ENCODE measurements at regions not wholly inside any gene's neighbourhood (a gene's known extent, or its start where the extent isn't known, plus 50 kb on each side); places are given as distances from the start of the nearest gene placed in this dataset.

DNA sequence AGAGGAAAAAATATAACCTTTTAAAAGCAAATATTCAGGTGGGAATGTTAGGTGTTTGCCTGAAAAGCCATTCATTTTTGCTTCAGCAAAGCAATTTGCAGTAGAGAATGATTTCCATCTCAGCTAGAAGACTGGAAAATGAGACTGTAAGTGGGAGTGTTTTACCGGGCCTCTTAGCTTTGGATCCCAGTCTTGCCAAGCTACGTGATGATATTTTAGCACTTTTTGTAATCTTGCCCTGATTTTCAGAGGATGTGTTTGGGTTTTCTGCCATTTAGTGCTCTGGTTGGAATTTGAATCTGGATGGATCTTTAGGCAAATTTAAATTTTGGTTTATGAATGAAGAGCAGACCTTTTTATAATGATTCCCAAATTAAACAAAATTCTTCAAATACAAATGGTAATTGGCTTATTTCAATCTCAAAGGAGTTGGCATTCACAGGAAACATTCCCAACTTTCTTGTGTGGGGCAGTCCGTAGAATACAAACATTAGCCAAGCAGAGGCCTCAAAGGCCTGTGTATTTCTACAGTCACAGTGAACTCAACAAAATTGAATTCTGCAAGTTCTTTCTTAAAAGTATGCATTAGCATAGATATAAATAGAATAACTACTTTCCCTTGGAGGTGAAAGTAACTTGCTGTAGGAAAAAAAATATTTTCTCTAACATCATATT, 646.4 kb downstream of the CDY2B start:
- no peak for DNase-seq

DNA sequence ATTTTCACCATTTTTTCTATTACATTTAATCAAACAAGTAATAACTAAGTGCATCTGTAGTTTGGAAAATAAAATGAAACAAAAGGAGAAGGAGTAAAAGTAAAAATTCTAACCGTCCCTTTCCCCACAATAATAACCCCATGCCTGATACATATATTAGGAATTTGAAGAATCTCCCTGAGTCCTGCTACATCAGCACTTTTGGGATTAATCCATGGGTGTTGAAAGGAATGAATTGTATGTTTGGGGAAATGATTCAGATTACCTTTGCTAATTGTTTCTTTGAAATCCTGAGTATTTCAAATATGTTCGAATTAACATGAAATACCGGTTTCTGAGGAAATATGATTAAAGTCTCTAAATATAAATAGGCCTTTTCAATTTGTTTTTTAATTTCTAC, 648.0 kb downstream of the CDY2B start:
- no peak for DNase-seq

DNA sequence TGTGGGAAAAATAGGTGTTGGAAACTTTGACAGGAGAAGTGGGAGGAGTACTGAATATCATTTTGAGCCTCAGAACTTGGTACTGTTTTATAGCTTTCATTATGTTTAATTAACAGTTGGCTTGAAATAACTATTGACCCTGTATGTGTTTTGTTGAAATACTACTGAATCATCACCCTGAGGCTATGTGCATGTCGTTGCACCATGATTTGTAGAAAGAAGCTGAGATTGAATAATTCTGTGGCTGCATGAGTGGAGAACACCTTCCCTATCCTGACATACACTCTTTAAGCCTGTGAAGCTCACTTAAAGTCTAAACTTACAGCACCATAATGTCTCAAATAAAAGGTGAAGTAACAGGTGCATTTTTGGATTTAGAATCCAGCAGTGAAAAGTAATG, 656.5 kb downstream of the CDY2B start:
- DNase-seq, result no peak

DNA sequence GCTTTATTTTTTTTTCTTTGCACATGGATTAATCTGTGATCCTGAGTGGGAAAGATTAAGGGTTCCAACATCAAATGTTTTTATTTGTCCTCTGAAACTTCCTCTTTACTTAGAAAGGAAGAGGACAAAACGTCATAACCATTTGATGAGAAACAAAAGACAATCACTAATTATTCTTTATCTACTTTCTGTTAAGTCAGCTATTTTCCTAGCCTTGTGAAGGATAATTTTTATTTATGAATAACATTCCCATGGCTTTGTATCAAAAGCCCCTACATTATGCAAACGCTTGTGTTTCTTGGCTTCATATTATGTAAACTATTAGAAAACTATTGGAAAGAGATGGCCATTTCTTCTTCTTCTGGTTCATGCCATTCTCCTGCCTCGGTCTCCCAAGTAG, 677.6 kb downstream of the CDY2B start:
- DNase-seq, result no peak

DNA sequence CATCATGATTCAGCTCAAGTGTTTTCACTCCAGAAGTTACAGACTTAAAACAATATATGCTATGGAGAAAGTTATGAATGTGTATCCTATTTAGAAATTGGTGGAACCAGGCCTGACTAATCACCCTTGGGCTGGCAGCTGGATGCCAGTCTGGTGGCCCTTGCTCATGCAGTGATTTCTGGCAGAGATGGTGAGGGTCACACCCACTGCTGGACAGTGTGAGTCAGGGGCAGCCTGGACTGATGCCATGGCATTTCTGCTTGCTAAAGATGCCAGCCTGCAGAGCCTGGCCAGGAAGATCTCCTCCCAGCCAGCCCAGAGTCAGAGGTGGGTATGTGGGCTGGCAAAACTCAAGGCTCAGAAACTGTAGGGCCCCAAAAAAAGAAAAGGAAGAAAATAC, 695.7 kb downstream of the CDY2B start:
- DNase-seq, result no peak

DNA sequence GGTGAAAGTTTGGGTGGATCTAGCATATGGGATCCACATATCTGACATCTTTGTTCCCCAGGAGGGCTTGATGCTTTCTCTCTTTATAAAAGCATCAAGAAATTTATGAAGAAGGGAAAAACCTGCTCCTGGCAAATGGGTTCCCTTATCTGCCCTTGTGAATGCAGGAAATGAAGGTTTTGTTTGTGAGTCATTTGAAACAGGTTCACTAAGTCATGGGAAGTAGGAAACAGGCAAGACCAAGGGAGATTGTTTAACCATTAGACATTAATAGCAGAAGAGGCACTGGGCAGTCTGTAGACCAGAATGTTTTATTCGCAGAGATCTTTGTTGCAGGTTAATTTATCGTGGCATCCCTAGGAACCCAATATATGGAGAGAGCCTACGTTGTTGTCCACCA, 713.1 kb downstream of the CDY2B start:
- no peak for DNase-seq

DNA sequence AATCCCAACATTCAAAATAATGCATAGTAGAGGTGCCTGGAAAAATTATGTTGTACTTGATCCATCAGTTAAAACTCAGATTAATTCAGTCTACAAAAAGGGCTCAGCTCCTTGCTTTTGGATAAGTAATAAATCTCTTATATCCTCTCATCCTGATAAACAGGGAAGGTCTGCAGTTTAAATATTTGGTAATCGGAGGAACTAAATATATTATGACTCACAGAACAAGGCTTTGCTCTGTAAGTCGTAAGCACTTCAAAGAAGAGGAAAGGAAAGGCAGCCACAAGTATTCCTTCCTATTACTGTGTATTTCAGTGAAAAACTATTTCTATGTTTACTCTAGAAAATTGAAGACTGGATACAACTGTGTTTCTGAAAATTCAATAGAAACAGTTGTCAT, 757.9 kb downstream of the CDY2B start:
- no peak for DNase-seq

DNA sequence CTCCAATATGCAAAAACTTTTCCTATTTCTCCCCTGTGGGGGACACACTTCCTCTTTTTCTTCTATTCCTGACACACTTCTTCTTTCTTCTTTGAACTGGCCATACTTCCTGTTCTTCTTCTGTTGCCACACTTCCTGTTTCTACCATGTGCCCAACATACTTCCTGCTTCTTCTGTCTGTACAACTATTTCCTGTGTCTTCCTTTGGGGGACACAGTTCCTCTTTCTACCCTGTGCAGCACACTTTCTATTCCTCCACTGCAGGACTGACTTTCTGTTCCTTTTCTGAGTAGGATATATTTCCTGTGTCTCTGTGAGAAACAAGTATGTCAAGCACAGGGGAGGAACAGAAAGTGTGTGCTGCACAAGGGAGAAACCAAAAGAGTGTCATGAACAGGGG, 794.7 kb downstream of the CDY2B start:
- DNase-seq, result no peak

DNA sequence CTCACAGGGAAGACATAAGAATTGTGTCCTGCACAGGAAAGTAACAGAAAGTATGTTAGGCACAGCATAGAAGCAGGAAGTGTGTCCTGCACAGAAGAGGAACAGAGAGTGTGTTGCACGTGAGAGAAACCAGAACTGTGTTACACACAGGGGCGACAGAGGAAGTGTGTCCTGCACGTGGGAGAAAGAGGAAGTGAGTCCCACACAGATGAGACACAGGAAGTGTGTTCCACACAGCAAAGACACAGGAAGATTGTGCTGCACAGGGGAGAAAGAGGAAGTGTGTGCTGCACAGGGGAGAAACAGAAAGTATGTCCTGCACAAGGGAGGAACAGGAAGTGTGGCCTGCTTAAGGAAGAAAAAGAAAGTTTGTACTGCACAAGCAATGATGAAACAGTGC, 800.1 kb downstream of the CDY2B start:
- no peak for DNase-seq

DNA sequence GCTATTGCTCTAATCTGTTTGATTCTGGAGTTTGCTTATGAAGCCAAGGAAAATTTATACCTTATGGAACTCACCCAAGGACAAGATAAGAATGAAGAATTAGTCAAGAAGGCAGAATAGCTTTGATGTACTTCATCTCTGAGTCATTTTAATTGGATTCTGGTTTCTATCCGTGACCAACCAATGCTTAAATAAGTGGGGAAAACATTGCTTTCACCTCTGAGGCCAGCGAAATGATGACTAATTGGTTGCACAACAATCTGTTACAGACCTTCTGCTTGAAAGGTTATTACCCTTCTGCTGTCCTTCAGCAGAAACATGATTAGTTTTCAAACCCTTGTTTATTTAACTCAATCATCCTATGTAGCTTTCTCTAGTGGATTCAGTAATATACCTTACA, 812.7 kb downstream of the CDY2B start:
- DNase-seq, result no peak

DNA sequence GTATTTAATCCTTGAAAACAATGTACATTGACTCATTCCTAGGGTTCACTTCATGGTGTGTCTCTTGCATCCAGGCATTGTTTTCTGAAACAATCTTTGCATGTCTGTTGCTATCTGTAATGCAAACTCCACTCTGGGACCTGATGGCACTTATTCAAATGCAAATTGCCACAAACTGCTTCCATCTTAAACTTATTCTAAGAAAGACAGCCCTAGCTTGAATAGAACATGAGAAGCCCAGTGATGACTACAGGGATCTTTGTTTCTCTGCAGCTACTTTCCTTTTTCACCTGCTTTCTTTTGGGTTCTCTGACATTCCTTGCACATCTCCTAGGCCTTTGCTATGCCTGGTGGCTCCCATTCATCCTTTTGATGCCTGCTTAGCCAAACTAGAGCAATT, 827.0 kb downstream of the CDY2B start:
- DNase-seq, result no peak

DNA sequence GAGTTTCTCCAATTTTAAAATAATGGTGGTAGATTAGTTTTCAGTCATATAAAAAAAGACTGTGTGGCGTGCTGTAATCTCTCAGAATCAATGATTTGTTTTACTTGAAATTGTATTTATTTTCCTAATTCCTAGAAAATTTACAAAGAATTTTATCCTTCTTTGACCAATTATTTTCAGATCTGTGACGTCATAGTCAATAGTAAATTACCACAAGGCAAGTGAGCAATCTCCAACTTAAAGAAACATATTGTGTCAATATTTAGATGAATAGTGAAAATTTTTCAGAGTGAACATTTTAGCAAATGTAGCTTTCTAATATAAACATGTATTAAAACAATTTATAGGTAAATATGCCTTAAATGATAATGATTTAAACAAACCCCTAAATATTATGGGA, 829.6 kb downstream of the CDY2B start:
- no peak for DNase-seq

DNA sequence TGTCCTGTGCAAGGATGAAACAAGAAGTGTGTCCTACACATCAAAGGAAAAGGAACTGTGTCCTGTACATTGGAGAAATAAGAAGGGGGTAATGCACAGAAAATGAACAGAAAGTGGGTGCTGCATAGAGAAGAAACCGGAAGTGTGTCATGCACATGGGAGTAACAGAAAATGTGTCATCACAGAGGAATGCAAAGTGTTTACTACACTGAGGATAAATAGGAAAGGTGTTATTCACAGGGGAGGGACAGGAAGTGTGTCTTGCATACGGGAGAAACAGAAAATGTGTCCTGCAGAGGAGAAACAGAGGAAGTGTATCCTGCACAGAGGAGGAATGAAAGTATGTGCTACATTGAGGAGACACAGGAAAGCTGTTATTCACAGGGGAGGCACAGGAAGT, 834.9 kb downstream of the CDY2B start:
- DNase-seq, result no peak

DNA sequence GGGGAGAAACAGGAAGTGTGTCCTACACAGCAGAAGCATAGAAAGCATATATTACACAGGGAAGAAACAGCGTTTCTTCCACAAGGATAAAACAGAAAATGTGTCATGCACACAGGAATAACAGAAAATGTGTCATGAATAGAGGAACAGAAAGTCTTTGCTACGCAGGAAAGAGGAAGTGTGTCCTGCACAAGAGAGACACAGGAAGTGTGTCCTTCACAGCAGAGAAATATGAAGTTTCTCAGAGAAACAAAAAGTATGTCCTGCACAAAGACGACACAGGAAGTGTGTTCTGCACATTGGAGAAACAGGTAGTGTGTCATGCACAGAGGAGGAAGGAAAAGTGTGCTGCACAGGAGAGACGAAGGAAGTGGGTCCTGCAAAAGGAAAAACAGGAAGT, 835.3 kb downstream of the CDY2B start:
- no peak for DNase-seq

DNA sequence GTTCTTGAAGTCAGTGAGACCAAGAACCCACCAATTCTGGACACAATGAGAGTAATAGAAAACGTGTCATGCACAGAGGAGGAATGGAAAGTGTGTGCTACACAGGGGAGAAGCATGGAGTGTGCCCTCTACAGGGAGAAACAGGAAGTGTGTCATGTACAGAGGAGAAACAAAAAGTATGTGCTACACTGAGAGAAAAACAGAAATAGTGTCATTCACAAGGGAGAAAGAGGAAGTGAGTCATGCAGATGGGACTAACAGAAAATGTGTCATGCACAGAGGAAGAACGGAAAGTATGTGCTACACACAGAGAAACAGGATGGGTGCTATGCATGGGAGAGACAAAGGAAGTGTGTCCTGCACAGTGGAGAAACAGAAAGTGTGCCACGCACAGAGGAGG, 835.7 kb downstream of the CDY2B start:
- no peak for DNase-seq

DNA sequence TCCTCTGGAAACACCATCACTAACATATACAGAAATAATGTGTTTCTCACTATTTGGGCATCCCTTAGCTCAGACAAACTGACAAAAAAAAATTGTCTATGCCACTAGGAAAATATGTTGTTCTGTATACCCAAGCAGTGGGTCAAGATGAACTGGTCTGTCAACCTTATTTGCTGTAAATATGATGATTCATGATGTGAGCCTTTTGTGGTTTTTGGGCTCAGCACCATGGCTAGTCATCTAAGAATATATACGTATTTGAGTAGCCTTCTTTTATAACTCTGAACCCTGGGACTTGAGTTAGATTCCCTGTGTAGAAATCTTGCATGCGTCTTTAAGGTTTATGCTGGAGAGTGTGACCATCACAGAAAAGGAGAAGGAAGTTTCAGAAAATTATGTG, 841.6 kb downstream of the CDY2B start:
- DNase-seq, result no peak

DNA sequence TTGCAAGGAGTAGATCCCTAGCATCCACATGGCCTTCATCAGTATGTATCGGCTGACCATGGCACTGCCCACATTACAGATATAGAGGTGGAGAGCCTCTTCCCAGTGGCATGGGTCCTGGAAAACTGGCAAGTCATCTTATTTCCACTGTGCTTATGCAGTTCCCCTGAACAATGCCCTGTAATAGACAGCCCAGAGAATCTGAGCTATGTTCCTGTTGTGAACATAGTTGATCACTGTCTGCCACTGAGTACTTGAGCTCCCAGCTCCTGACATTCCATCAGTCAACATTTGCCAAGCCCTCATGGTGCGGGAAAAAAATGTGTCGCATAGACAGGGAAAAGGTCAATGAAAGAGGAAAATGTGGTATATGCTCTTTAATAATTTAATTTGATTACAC, 861.9 kb downstream of the CDY2B start:
- no peak for DNase-seq

DNA sequence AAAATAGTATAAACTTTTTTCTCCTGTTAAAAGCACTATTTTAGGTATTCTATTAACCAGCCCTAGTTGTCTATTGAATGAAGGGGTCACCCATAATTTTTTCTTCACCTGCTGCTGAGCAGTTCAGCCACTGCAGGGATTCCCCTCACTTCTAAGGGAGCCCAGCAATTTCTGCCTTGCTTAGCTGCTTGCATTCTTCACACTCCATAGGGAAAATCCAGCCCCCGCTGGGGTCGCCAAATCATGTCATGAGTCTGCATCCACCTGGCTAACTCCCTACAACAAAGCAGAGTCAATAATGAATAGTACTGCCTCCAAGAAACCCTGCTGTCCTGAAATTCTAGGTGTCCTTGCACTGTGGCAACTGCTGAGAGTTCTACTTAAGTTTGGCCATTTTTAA, 886.5 kb downstream of the CDY2B start:
- DNase-seq, result no peak

DNA sequence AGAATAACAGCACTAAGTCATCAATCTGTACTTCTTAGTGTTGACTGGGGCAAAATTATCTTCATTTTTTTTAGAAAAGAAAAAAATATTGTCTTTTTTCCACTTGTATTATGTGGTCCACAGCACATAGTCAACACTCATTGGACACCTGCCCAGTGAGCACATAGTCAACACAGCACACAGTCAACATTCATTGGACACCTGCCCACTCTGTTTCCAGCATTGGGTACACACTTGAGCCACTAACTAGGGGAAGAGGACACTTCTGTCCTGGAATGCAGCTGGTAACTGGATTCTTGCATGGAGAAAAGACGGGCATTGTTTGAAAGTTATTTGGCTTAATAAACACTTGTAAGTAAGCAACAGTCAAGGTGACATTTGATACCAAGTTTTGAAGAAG, 898.2 kb downstream of the CDY2B start:
- no peak for DNase-seq

DNA sequence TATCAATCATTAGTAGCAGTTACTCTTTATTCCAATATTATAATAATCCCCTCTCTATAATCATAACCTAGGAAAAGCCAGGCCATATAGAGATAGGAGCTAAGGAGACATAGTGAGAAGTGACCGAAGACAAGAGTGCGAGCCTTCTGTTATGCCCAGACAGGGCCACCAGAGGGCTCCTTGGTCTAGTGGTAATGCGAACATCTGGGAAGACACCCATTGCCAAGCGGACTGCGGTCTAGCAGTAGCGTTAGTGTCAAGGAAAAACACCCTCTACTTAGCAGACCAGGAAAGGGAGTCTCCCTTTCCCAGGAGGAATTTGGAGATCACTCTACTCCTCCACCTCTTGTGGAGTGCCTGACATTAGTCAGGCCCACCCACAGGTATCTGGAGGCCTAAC, 920.9 kb downstream of the CDY2B start:
- no peak for DNase-seq

DNA sequence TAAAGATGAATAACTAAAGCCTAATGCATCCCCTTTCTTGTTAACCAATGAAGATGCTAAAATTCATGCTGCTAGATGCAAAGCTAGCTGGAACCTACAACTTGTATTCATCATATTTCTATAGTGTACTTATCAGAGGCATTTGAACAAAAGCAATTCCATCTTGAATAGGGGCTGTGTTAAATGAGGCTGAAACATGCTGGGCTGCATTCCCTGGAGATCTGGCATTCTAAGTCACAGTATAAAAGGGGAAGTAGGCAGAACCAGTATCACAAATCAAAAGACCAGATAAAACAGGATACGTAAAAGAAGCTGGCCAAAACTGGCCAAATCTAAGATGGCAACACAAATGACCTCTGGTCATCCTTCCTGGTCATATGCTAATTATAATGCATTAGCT, 932.8 kb downstream of the CDY2B start:
- DNase-seq, result no peak
